Stimulated activated CD4-positive, alpha-beta T cell treated with anti-CD3 and anti-CD28 coated beads, Interleukin-12 subunit alpha, Interleukin-12 subunit beta, amount 100 ng/mL, for 48 hours (primary cell): ENCODE measurements at regions not wholly inside any gene's neighbourhood (a gene's known extent, or its start where the extent isn't known, plus 50 kb on each side); places are given as distances from the start of the nearest gene placed in this dataset.

Experiments used
- DNase-seq, 3 donors: peaks; one replicate each; pipeline ENCODE4 v3.0.0-alpha.2; 2020; ENCODE audit warnings: low read depth in 2 of 3, low spot score in 1 of 3

GRCh38 chr11:95717314-95717713, 72.3 kb downstream of the FAM76B start:
- no peak for DNase-seq

GRCh38 chr11:95716266-95716665, 73.3 kb downstream of the FAM76B start:
- no peak for DNase-seq

- DNase-seq: peak in 2 of 3 donors; percentile 32 to 40
These were observed 73.8 kb downstream of the FAM76B start for GRCh38 chr11:95715777-95716241.

- no peak for DNase-seq
These were observed 74.5 kb downstream of the FAM76B start for GRCh38 chr11:95714843-95715776.

DNA sequence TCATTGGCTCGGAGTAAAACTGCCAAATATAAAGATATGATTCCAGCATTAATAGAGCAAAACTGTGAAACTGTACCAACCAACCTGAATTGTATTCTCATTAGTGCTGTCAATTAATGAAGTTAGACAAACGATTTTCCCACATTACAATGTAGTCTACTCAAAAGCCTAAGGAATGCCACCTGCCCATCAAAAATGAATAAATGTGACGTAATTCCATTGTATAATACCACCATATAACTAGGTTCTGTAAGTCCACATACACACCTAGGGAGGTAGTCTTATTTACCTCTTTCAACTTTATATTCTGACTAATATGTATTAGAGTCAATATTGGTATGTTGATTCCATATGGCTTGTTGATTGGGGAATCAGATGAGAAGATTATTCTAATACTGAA, 76.2 kb downstream of the FAM76B start:
- no peak for DNase-seq

GRCh38 chr11:95711945-95712221, 77.7 kb downstream of the FAM76B start:
- no peak for DNase-seq

GRCh38 chr11:95711162-95711944, 78.2 kb downstream of the FAM76B start:
- DNase-seq: no peak

DNA sequence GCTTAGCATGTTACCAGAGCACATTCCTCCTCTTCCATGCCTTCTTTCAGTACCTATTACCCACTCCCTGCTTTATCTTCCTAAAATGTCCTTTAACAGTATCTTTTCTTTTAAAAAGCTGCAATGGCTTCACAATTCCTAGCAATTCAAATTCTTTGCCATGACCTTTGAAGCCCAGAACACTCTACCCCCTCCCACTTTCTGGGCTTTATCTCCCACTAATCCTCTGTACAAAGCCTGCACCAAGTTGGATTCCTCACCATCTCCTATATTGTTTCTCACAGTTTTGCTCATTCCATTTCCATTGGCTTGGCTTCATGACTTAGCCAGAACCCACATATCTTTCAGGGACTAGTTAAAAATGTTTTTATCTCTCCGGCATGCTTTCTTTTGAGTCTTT, 80.9 kb downstream of the FAM76B start:
- DNase-seq: no peak

DNA sequence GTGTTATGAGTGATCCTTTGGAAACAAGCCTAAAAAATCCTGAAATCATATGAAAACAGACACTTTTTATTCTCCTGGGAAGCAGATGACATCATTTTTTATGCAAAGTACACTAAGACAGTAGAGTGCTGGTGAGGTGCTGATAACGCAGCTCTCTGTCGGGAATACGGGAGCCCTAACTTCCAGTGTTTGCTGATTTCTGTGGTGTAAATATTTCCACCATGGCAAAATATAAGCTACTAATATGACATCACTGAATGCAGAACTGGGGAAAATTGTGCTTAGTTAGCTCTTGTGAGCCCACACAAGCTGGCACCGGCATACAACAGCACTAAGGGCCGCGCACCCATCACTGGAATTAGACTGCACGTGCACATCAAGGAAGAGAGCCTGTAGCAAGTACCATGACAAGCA, 82.6 kb downstream of the FAM76B start:
- no peak for DNase-seq

- DNase-seq: peak; percentile 77 to 96 (median 81)
These were observed 84.0 kb downstream of the FAM76B start for GRCh38 chr11:95705485-95706124.

GRCh38 chr11:95704865-95705264, 84.7 kb downstream of the FAM76B start:
- no peak for DNase-seq

DNA sequence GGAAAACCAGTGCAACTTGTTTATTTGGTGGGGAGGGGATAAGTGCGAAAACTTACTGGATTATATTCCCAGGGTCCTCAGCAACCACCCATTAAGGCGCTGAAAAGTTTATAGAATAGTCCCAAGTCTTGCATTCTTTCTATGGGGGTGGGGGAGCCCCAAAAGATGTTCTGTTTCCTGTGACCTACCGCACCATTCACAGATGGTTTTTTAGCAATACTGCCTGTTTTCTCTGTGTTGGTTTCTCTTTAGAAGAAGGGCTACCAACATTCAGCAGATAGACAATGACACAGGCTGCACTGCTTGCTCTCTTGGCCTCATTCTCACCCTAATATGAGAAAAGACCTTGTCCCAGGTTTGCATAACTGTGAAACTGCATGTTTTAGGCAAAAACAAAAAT, 86.5 kb downstream of the FAM76B start:
- DNase-seq: no peak

DNA sequence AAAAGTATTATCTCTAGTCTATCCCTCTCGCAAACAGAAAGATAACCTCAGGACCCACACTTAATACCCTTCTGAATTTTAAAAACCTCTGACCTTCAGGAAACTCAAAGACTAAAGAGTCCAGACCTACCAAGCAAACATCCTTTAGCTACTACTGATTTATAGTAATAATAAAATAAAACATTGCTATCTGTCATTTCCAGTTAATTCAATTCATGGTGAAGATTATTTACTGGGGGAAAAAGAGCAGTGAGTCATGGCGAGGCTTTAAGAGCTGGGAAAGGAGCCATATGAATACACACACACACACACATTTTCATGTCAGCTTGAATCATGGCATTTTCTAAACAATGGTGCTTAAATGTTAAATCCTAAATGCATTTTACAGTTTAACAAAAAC, 87.1 kb downstream of the FAM76B start:
- DNase-seq: no peak

- no peak for DNase-seq
These were observed 89.1 kb downstream of the FAM76B start for GRCh38 chr11:95700471-95700817.

GRCh38 chr11:95699631-95700470, 89.7 kb downstream of the FAM76B start:
- no peak for DNase-seq

- no peak for DNase-seq
These were observed 90.7 kb downstream of the FAM76B start for GRCh38 chr11:95698676-95699557.

DNA sequence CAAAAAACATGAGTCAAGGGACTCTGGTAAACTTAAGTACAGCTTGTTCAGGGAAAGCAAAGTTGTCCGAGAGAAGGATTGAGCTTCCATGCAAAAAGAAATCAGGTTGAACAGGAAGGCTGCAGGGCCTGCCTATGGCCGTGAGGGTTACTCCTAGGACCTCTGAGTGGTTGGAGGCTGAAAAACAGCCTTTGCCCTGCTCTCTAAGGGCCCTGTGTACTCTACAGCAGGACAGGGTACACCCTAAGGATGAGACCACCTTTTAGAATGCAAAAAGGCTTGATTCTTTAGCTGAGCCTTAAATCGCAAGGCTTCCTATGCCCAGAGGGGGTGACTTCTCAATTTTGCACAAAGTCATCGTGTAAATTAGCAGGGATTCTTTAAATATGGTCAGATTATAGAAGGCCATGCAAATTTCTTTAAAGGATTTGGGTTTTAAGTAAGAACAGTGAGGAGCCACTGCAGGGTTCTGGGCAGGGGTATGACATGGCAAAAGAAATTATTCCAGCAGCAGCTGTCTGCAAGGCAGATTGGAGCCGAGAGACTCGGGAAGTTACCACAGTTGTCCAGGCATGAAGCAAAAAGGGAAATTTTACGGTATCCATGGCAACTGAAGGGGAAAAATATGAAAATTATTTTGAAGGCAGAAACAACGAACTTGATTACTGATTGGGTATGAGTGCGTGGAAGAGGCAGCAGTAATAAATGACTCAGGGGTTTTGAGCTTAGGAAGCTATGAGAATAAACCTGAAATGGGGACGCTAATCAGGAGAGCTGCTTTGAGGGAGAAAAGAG, 91.8 kb downstream of the FAM76B start:
- DNase-seq: no peak

DNA sequence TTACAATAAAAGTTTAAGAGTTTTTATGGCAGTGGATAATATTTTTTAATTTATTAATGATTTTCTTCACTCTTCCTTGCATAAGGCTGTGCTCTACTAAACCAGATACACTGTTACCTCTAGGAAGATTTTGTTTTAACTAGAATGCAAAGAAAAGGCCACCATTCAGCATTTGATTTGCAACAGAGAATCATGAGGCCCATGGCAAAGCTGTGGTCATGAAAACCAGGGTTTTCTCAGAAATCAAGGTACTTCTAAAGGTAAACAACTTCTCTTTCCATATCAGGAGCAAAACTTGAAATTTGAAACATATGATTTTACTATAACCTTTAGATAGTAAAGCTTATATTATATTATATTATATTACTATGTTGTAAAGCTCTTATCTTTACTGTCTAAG, 94.4 kb downstream of the FAM76B start:
- DNase-seq: no peak

- DNase-seq: no peak
These were observed 96.3 kb downstream of the FAM76B start for GRCh38 chr11:95693298-95693697.
